ENCODE measurements at regions not wholly inside any gene's neighbourhood (a gene's known extent, or its start where the extent isn't known, plus 50 kb on each side); places are given as distances from the start of the nearest gene placed in this dataset.

GRCh38 chr10:88063861-88064557, 200.6 kb downstream of the PTEN start:
- 85% methylated on average over 4 of the region's 4 CpGs; no CpG with 5 or more reads in 1 of the 2 experiments for WGBS, 2 experiments (ENCODE audit: extremely low coverage in 1 of 2, insufficient coverage in 1 of 2, insufficient read length in 1 of 2, insufficient replicate concordance in 2 of 2, low coverage in 1 of 2, low lambda C conversion rate in 2 of 2, missing lambda C conversion rate in 1 of 2)
- no peaks in the 10 kb centered on the region for H4K20me1 ChIP-seq (replicated peaks in 1 of 2; ENCODE audit: control insufficient read depth in 1 of 2, insufficient read depth in 2 of 2, low read length in 2 of 2)
- CTCF ChIA-PET (ENCODE audit: partially characterized antibody): interaction anchor here (0.9 to 1.2 kb wide), 3 partner anchors 9 to 50 kb away, joined by 3 to 4 read pairs (median 3); no protein-coding TSS in a partner anchor

More at GRCh38 chr10:88063861-88064557, 200.6 kb downstream of the PTEN start:
- Histone ChIP-seq H2BK12ac (ENCODE audit: low read depth, low read length) (no peak overlapping the region), H2BK20ac (ENCODE audit: low read length) (no peak overlapping the region), H3K23me2 (ENCODE audit: low read depth, low read length) (no peaks in the 10 kb centered on the region; the same call in 1 of the 2 replicates), H3K36me3 (ENCODE audit: control insufficient read depth in 2 of 4, insufficient read depth in 4 of 4, low read length in 3 of 4) (no peaks in the 10 kb centered on the region), H3K4me3 (ENCODE audit: extremely low read depth in 1 of 4, insufficient read depth in 2 of 4, low read depth in 3 of 4, low read length in 4 of 4) (no peak overlapping the region), H4K91ac (replicated peaks; ENCODE audit: insufficient read length, low read length) (no peak overlapping the region), H3K9me3 (ENCODE audit: insufficient read depth in 2 of 2, low read depth in 1 of 2, low read length in 1 of 2) (no peaks in the 10 kb centered on the region), H2BK120ac (replicated peaks; ENCODE audit: low read depth, low read length) (no peak overlapping the region), H3K14ac (ENCODE audit: insufficient read length) (no peak overlapping the region), H3K18ac (ENCODE audit: extremely low read depth, low read length) (no peak overlapping the region), H2AK5ac (ENCODE audit: low read depth, low read length) (no peak overlapping the region), H3K4me1 (replicated peaks in 1 of 4; ENCODE audit: control insufficient read depth in 3 of 4, insufficient read depth in 4 of 4, low read length in 3 of 4) (no peaks in the 10 kb centered on the region), H2AFZ (ENCODE audit: low read length) (no peak overlapping the region), H3K79me1 (ENCODE audit: low read depth, low read length) (no peaks in the 10 kb centered on the region), H4K5ac (ENCODE audit: insufficient read length, low read depth, low read length) (no peak overlapping the region), H3K4me2 (ENCODE audit: insufficient read depth in 1 of 2, low read depth in 2 of 2, low read length in 2 of 2) (no peak overlapping the region), H3K27me3 (replicated peaks in 1 of 4; ENCODE audit: control insufficient read depth in 3 of 4, extremely low read depth in 1 of 4, insufficient read depth in 3 of 4, low read length in 3 of 4) (no peaks in the 10 kb centered on the region), H3K23ac (ENCODE audit: insufficient read length) (no peak overlapping the region), H3K4ac (replicated peaks; ENCODE audit: insufficient read length, low read depth, low read length) (no peak overlapping the region), H3K56ac (replicated peaks; ENCODE audit: insufficient read length, low read depth, low read length) (no peak overlapping the region), H4K8ac (ENCODE audit: extremely low read depth, insufficient read depth, low read length) (no peak overlapping the region), H3K27ac (ENCODE audit: low read depth, low read length) (no peak overlapping the region), H3K9ac (replicated peaks in 1 of 4; ENCODE audit: extremely low read depth in 1 of 4, low read depth in 3 of 4, low read length in 3 of 4) (no peak overlapping the region), H2BK5ac (ENCODE audit: low read depth, low read length) (no peak overlapping the region), H3K79me2 (ENCODE audit: control insufficient read depth in 1 of 2, insufficient read depth in 2 of 2, low read length in 2 of 2) (no peaks in the 10 kb centered on the region), H2BK15ac (ENCODE audit: low read length) (no peak overlapping the region)
- FAIRE-seq (no peak), DNase-seq (ENCODE audit: low read depth in 1 of 2, low spot score in 2 of 2) (no peak)
- POLR2A ChIA-PET (ENCODE audit: partially characterized antibody): no interaction called here
- TF ChIP-seq TCF12 (IDR thresholded peaks at IDR 0.05; ENCODE audit: low read depth, low read length) (no peak), ASH2L (IDR thresholded peaks at IDR 0.05; ENCODE audit: low read length) (no peak), EZH2 (IDR thresholded peaks at IDR 0.05; ENCODE audit: low read depth, low read length, severe bottlenecking) (no peak)

Measured in H1 (cell line).